Keratinocyte (primary cell): ENCODE measurements at regions not wholly inside any gene's neighbourhood (a gene's known extent, or its start where the extent isn't known, plus 50 kb on each side); places are given as distances from the start of the nearest gene placed in this dataset.

Experiments
- DNase-seq: peaks from one replicate; pipeline ENCODE4 v3.0.0-alpha.2; 2011; ENCODE audit warnings: low read depth, missing footprints, low spot score
- FAIRE-seq: peaks from 2 replicates; lab custom pipeline; 2011; peaks lifted over from hg19 to GRCh38; lab: Jason Lieb, UNC
- H2AFZ ChIP-seq: 2 replicates; pipeline ENCODE4 v1.6.0; 2012; ENCODE audit warnings: low read length, control low read depth, inconsistent platforms; ENCODE audit not compliant: control insufficient read depth
- H3K27ac ChIP-seq: 2 replicates; pipeline ENCODE4 v1.5.1; 2011; ENCODE audit warnings: low read length; ENCODE audit not compliant: control insufficient read depth, insufficient read depth
- H3K27me3 ChIP-seq: 3 replicates; pipeline ENCODE4 v1.6.0; 2011; ENCODE audit warnings: low read length; ENCODE audit not compliant: control insufficient read depth, insufficient read depth; ENCODE audit errors: extremely low read depth
- H3K36me3 ChIP-seq, 2 experiments: 2 replicates in 1 of 2; 3 replicates in 1 of 2; pipeline ENCODE4 v1.5.1; 2011; ENCODE audit warnings: low read length in 2 of 2, mild to moderate bottlenecking in 1 of 2; ENCODE audit not compliant: control insufficient read depth in 2 of 2, insufficient read depth in 2 of 2; ENCODE audit errors: extremely low read depth in 1 of 2
- H3K4me1 ChIP-seq: 3 replicates; pipeline ENCODE4 v1.5.1; 2011; ENCODE audit warnings: low read length; ENCODE audit not compliant: control insufficient read depth, insufficient read depth; ENCODE audit errors: extremely low read depth
- H3K4me2 ChIP-seq: 3 replicates; pipeline ENCODE4 v1.6.0; 2011; ENCODE audit warnings: low read depth, low read length; ENCODE audit not compliant: control insufficient read depth, insufficient read depth; ENCODE audit errors: extremely low read depth
- H3K4me3 ChIP-seq, 3 experiments: fragments of 200-600 bp in 1 of 3; sonication (generic) in 1 of 3; 2 replicates in 2 of 3; 3 replicates in 1 of 3; pipeline ENCODE4 v1.5.1; 2011 to 2016; ENCODE audit warnings: low read length in 3 of 3, mild to moderate bottlenecking in 3 of 3, control low read depth in 2 of 3, inconsistent platforms in 1 of 3, low read depth in 1 of 3, mixed read lengths in 1 of 3, mixed run types in 1 of 3, moderate library complexity in 1 of 3; ENCODE audit not compliant: control insufficient read depth in 2 of 3, insufficient read depth in 2 of 3; ENCODE audit errors: extremely low read depth in 1 of 3
- H3K79me2 ChIP-seq: 2 replicates; pipeline ENCODE4 v1.6.0; 2012; ENCODE audit warnings: low read length; ENCODE audit not compliant: control insufficient read depth, insufficient read depth
- H3K9ac ChIP-seq: 3 replicates; pipeline ENCODE4 v1.6.0; 2011; ENCODE audit warnings: low read length; ENCODE audit not compliant: control insufficient read depth, insufficient read depth; ENCODE audit errors: extremely low read depth
- H3K9me1 ChIP-seq: 3 replicates; pipeline ENCODE4 v1.6.0; 2011; ENCODE audit warnings: low read length; ENCODE audit not compliant: control insufficient read depth, insufficient read depth; ENCODE audit errors: extremely low read depth
- H3K9me3 ChIP-seq: 2 replicates; pipeline ENCODE4 v1.5.1; 2012; ENCODE audit warnings: low read depth, low read length; ENCODE audit not compliant: control insufficient read depth
- H4K20me1 ChIP-seq: 3 replicates; pipeline ENCODE4 v1.6.0; 2011; ENCODE audit warnings: low read length; ENCODE audit not compliant: control insufficient read depth, insufficient read depth; ENCODE audit errors: extremely low read depth
- EZH2 ChIP-seq: IDR thresholded peaks from one replicate; pipeline ENCODE4 v1.6.1; 2012; ENCODE audit warnings: inconsistent platforms, mild to moderate bottlenecking, low read length, moderate library complexity
- dilution Hi-C: fragments of 300-500 bp; cut with MboI; formaldehyde crosslinking; loops from one replicate; pipeline ENCODE4 v1.7.0; 2020; ENCODE audit warnings: low sequenced_read_pairs; ENCODE audit not compliant: extremely low pct_ligation_motif_present
- TF ChIP-seq, protein P1 (sequence below), 3 experiments: IDR thresholded peaks in 1 of 3; conservative IDR thresholded peaks in 1 of 3; optimal IDR thresholded peaks in 1 of 3; 2 replicates in 2 of 3; 3 replicates in 1 of 3; pipeline versions ENCODE3 to v1.5.1; 2011; ENCODE audit warnings: low read length in 3 of 3, mild to moderate bottlenecking in 3 of 3, moderate library complexity in 2 of 3, control low read depth in 1 of 3, inconsistent platforms in 1 of 3; ENCODE audit not compliant: insufficient read depth in 2 of 3; ENCODE audit errors: extremely low read depth in 1 of 3

DNA sequence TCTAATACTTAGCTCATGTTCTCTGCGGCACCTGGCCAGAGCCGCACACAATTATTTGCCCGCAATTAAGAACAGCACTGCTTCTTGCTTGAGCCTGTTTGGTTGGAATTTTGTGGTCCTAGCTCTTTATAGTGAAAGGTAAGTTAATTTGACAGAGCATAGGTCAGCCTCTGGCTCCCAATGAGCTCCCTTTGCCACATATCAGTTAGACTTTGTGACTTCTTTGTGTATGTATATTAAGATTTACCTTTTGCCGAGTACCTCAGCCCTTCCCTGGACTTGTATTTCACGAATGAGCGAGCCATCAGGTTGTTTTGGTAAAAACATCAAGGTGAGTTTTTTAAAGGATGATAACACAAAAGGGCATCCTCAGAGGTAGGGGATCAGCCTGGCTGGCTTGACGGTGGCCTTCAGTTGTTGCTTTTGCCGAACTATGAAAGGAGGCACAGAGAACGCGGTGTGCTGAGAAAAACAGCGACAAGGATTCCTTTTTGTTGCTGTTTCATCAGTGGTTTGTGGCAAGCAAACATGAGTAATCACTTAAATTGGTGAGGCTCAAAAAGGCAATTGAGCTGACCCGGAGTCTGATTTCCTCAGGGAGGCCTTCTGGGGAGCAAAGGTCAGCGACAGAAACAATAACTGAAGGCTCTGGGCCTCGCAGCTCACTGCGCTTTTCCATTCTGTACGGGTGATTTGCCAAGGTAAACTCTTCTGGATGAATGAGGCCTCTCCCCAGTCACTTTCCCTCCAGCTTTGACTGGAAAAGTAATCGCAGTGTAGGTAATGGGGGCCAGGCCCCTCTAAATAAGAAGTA, 163.6 kb downstream of the HS3ST3A1 start:
- H3K9me3 ChIP-seq = no peaks in the 10 kb centered on the region
- H4K20me1 ChIP-seq = no peaks in the 10 kb centered on the region
- dilution Hi-C loops = loop anchor here (25.0 kb wide), 1 partner anchor 99 kb away; no protein-coding TSS in a partner anchor
- H2AFZ ChIP-seq = no peak overlapping the region
- H3K4me3 ChIP-seq = no peak overlapping the region
- no peaks in the 10 kb centered on the region for H3K4me1 ChIP-seq
- H3K9ac ChIP-seq = no peak overlapping the region
- no peak for FAIRE-seq
- no peak for TF ChIP-seq EZH2
- TF ChIP-seq, protein P1, sequence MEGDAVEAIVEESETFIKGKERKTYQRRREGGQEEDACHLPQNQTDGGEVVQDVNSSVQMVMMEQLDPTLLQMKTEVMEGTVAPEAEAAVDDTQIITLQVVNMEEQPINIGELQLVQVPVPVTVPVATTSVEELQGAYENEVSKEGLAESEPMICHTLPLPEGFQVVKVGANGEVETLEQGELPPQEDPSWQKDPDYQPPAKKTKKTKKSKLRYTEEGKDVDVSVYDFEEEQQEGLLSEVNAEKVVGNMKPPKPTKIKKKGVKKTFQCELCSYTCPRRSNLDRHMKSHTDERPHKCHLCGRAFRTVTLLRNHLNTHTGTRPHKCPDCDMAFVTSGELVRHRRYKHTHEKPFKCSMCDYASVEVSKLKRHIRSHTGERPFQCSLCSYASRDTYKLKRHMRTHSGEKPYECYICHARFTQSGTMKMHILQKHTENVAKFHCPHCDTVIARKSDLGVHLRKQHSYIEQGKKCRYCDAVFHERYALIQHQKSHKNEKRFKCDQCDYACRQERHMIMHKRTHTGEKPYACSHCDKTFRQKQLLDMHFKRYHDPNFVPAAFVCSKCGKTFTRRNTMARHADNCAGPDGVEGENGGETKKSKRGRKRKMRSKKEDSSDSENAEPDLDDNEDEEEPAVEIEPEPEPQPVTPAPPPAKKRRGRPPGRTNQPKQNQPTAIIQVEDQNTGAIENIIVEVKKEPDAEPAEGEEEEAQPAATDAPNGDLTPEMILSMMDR (optimal IDR thresholded peaks at IDR 0.05 in 1 of 3, IDR thresholded peaks at IDR 0.05 in 1 of 3, conservative IDR thresholded peaks at IDR 0.05 in 1 of 3; ENCODE audit: extremely low read depth in 1 of 3, insufficient read depth in 2 of 3, low read length in 3 of 3) = no peak
- no peak overlapping the region for H3K4me2 ChIP-seq
- no peaks in the 10 kb centered on the region for H3K9me1 ChIP-seq
- H3K27me3 ChIP-seq = no peaks in the 10 kb centered on the region
- DNase-seq = no peak
- H3K79me2 ChIP-seq = no peaks in the 10 kb centered on the region
- no peak overlapping the region for H3K27ac ChIP-seq
- H3K36me3 ChIP-seq = no peaks in the 10 kb centered on the region

DNA sequence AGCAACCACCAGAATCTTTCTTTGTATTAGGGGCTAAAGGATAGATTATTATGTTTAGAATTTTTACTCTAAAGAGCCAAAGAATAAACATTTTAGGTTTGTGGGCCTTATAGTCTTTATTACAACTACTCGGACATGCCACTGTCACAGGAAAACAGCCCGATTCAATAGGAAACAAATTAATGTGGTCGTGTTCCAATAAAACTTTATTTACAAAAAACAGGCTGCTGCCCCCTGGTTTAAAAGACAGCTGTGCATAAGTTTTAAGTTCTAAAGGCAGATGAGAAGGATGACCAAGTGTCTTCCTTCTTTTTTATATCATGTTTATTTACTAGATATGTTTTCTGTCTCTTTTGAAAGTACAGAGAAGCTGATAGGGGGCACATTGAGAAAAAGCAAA, 166.5 kb downstream of the HS3ST3A1 start:
- Histone ChIP-seq H3K79me2 (no peaks in the 10 kb centered on the region), H3K36me3 (no peaks in the 10 kb centered on the region), H3K27me3 (no peaks in the 10 kb centered on the region), H3K4me1 (no peaks in the 10 kb centered on the region), H2AFZ (no peak overlapping the region), H3K9me3 (no peaks in the 10 kb centered on the region), H3K4me2 (no peak overlapping the region), H3K9ac (no peak overlapping the region), H3K9me1 (no peaks in the 10 kb centered on the region), H4K20me1 (no peaks in the 10 kb centered on the region), H3K27ac (no peak overlapping the region), H3K4me3 (no peak overlapping the region)
- DNase-seq = no peak
- FAIRE-seq = no peak
- TF ChIP-seq, protein P1 (optimal IDR thresholded peaks at IDR 0.05 in 1 of 3, IDR thresholded peaks at IDR 0.05 in 1 of 3, conservative IDR thresholded peaks at IDR 0.05 in 1 of 3; ENCODE audit: extremely low read depth in 1 of 3, insufficient read depth in 2 of 3, low read length in 3 of 3) = no peak
- TF ChIP-seq EZH2 = no peak
- dilution Hi-C loops = loop anchor here (25.0 kb wide), 1 partner anchor 102 kb away; no protein-coding TSS in a partner anchor
